DND-41 (cell line): ENCODE measurements at regions not wholly inside any gene's neighbourhood (a gene's known extent, or its start where the extent isn't known, plus 50 kb on each side); places are given as distances from the start of the nearest gene placed in this dataset.

Experiments
- ATAC-seq: fragments of 200-7000 bp; cut with Tn5 transposase; 3 replicates; pipeline ENCODE4 v1.9.1; 2021; ENCODE audit warnings: low read depth; ENCODE audit not compliant: insufficient read depth
- DNase-seq: peaks from one replicate; pipeline ENCODE4 v3.0.0-alpha.2; 2020
- H2AFZ ChIP-seq: 2 replicates; pipeline ENCODE4 v1.6.0; 2012; ENCODE audit warnings: low read depth, low read length
- H3K27ac ChIP-seq: 2 replicates; pipeline ENCODE4 v1.5.1; 2012; ENCODE audit warnings: low read length, inconsistent platforms
- H3K27me3 ChIP-seq: fragments of 200-600 bp; sonication (generic); 2 replicates; pipeline ENCODE4 v1.6.0; 2012; ENCODE audit warnings: low read length, mild to moderate bottlenecking, inconsistent platforms; ENCODE audit not compliant: insufficient read depth, poor library complexity
- H3K36me3 ChIP-seq: 2 replicates; pipeline ENCODE4 v1.5.1; 2012; ENCODE audit warnings: low read length, inconsistent platforms; ENCODE audit not compliant: insufficient read depth
- H3K4me1 ChIP-seq: 2 replicates; pipeline ENCODE4 v1.5.1; 2012; ENCODE audit warnings: mild to moderate bottlenecking, low read length; ENCODE audit not compliant: insufficient read depth
- H3K4me2 ChIP-seq: 2 replicates; pipeline ENCODE4 v1.6.0; 2012; ENCODE audit warnings: mild to moderate bottlenecking, moderate library complexity, low read length, inconsistent platforms; ENCODE audit not compliant: insufficient read depth
- H3K4me3 ChIP-seq, 2 experiments: fragments of 200-600 bp in 1 of 2; shearing (Covaris generic) in 1 of 2; 2 replicates each; pipeline ENCODE4 v1.5.1; 2012 to 2016; ENCODE audit warnings: inconsistent platforms in 2 of 2, low read length in 2 of 2, mild to moderate bottlenecking in 2 of 2, low read depth in 1 of 2, moderate library complexity in 1 of 2
- H3K79me2 ChIP-seq: 2 replicates; pipeline ENCODE4 v1.6.0; 2012; ENCODE audit warnings: low read length, inconsistent platforms; ENCODE audit not compliant: insufficient read depth
- H3K9ac ChIP-seq: 2 replicates; pipeline ENCODE4 v1.6.0; 2012; ENCODE audit warnings: low read depth, mild to moderate bottlenecking, inconsistent platforms, low read length, moderate library complexity
- H3K9me3 ChIP-seq: 2 replicates; pipeline ENCODE4 v1.5.1; 2012; ENCODE audit warnings: low read length, moderate library complexity, mild to moderate bottlenecking, inconsistent platforms; ENCODE audit not compliant: insufficient read depth, severe bottlenecking
- H4K20me1 ChIP-seq: 2 replicates; pipeline ENCODE4 v1.6.0; 2012; ENCODE audit warnings: low read length; ENCODE audit not compliant: insufficient read depth
- EZH2 ChIP-seq: IDR thresholded peaks from 3 replicates; pipeline ENCODE4 v1.6.1; 2012; ENCODE audit warnings: borderline replicate concordance, low read depth, mild to moderate bottlenecking, moderate library complexity, low read length, inconsistent platforms; ENCODE audit not compliant: severe bottlenecking
- TF ChIP-seq, protein P1 (sequence below): IDR thresholded peaks from 2 replicates; pipeline ENCODE4 v1.5.1; 2012; ENCODE audit warnings: borderline replicate concordance, low read length, moderate library complexity, mild to moderate bottlenecking; ENCODE audit not compliant: poor library complexity, severe bottlenecking; ENCODE audit errors: extremely low read depth

DNA sequence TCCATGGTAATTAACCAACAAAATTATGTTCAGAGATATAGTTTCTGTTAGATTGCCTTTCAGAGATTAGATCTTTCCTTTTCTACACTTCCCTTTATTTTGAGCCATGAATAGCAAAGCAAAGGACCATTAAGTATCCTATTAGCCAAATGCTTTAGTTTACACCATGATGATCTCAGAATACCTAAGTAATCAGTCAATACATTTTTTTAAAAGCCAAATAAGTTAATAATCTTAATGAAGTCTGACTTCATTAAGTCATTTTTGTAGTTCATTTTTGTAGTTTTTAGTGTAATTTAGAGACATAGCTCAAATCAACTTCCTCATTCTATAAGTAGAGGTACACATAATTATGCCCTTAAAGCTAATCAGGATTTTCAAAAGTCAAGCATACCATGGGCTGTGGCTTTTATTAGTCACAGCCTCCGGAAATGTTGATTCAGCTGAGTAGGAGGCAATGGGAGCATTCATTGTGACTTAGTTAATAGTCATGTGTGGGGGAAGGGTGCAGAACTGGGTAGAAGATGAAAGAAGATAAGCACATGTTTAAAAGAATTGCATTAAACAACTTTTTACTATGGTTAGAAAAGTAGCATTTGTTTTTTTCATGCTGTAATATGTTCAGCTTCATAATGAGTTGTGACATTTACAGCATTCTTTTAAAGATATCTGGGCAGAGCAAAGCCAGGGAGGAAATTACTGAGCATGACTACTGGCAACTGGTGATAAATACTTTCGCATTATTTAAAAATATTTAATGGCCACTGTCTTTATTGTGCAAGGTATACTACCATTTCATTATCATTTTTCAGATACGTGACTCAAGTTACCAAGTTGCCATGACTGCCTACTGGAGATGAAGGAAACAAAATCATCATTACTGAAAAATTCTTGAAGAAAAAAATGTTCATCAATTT is 57.3 kb upstream of the CCDC71L start:
- H3K9ac ChIP-seq, result no peak overlapping the region
- peaks cover 14% of the 10 kb centered on the region for H3K4me1 ChIP-seq
- H3K79me2 ChIP-seq, result no peaks in the 10 kb centered on the region
- no peak overlapping the region for H3K27ac ChIP-seq
- DNase-seq (peak; percentile 56), ATAC-seq (peak; percentile 99)
- H3K36me3 ChIP-seq, result no peaks in the 10 kb centered on the region
- H3K9me3 ChIP-seq, result no peaks in the 10 kb centered on the region
- no peaks in the 10 kb centered on the region for H3K27me3 ChIP-seq
- H4K20me1 ChIP-seq, result no peaks in the 10 kb centered on the region
- no peak overlapping the region for H3K4me3 ChIP-seq
- TF ChIP-seq, protein P1, sequence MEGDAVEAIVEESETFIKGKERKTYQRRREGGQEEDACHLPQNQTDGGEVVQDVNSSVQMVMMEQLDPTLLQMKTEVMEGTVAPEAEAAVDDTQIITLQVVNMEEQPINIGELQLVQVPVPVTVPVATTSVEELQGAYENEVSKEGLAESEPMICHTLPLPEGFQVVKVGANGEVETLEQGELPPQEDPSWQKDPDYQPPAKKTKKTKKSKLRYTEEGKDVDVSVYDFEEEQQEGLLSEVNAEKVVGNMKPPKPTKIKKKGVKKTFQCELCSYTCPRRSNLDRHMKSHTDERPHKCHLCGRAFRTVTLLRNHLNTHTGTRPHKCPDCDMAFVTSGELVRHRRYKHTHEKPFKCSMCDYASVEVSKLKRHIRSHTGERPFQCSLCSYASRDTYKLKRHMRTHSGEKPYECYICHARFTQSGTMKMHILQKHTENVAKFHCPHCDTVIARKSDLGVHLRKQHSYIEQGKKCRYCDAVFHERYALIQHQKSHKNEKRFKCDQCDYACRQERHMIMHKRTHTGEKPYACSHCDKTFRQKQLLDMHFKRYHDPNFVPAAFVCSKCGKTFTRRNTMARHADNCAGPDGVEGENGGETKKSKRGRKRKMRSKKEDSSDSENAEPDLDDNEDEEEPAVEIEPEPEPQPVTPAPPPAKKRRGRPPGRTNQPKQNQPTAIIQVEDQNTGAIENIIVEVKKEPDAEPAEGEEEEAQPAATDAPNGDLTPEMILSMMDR, result no peak
- no peak for TF ChIP-seq EZH2
- no peak overlapping the region for H3K4me2 ChIP-seq
- H2AFZ ChIP-seq, result no peak overlapping the region

DNA sequence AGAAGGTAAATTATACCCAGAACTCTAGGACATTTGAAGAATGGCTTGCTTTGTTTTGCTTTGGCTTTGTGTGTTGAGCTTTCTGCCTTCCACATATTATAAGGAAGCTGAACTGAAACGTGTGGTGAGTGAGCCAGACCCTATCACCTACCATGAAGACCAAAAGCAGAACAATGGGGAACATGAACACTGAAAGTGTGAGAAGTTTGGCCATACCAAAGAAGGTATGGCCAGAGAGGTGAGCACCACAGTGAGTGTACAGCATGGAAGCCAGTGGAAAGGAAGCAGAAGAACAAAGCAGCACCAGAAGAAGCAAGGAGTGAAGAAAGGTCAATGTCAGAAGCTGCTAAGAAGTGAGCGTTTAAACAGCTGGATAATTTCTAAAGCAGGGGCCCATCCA is 59.7 kb upstream of the CCDC71L start:
- no peak overlapping the region for H3K27ac ChIP-seq
- no peaks in the 10 kb centered on the region for H3K27me3 ChIP-seq
- no peak overlapping the region for H2AFZ ChIP-seq
- peaks cover 14% of the 10 kb centered on the region for H3K4me1 ChIP-seq
- no peak overlapping the region for H3K4me3 ChIP-seq
- H3K79me2 ChIP-seq, result no peaks in the 10 kb centered on the region
- H3K4me2 ChIP-seq, result no peak overlapping the region
- DNase-seq (no peak), ATAC-seq (no peak)
- no peak overlapping the region for H3K9ac ChIP-seq
- no peaks in the 10 kb centered on the region for H3K9me3 ChIP-seq
- H3K36me3 ChIP-seq, result no peaks in the 10 kb centered on the region
- TF ChIP-seq, protein P1, result no peak
- TF ChIP-seq EZH2, result no peak
- no peaks in the 10 kb centered on the region for H4K20me1 ChIP-seq

DNA sequence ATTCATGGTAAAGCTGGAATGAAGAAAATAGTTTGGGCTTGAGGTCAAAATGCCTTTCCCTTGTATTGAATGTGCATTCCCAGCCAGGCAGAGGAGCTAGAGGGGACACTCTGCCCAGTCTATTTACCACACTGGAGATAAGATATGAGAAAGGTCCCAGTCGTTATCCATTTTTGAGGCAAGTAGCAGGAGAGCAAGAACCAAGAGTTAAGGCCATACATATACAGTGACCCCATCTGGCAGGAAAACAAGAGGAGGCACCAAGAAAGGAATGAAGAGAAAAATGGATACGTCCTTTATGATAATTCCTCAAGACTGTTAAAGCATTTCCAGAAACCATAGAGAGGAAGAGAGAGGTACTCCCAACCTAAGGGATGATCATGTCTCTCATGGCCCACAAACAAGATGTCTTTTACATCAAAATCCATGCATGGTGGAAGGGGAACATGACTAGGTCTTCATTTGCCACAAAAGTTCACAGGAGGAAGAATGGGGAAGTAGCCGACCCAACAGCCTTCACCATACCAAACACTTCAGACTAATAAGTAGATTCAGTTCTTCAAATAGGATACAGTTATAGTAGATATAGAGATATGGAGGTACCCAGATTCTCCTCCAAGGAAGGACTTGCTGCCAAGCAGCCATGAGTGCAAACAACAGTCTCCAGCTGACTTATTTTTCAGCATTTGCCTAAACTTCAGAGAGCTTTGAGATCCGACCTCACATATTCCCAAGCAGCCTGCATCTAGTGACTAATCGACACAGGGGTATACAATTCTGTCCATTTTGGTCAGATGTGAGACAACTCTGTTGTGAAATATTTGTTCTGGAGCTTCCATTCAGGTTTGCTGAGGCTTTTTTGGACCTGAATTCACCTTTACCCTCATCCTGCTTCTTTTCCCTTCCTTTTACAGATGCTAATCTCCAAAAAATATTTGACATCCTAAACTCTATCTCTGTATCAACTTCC is 61.1 kb upstream of the CCDC71L start:
- H3K27me3 ChIP-seq, result no peaks in the 10 kb centered on the region
- H3K27ac ChIP-seq, result no peak overlapping the region
- peaks cover 14% of the 10 kb centered on the region for H3K4me1 ChIP-seq
- no peaks in the 10 kb centered on the region for H4K20me1 ChIP-seq
- no peak overlapping the region for H3K4me3 ChIP-seq
- no peaks in the 10 kb centered on the region for H3K36me3 ChIP-seq
- ATAC-seq (no peak), DNase-seq (no peak)
- no peak overlapping the region for H3K4me2 ChIP-seq
- TF ChIP-seq EZH2, result no peak
- no peaks in the 10 kb centered on the region for H3K9me3 ChIP-seq
- H3K9ac ChIP-seq, result no peak overlapping the region
- no peaks in the 10 kb centered on the region for H3K79me2 ChIP-seq
- H2AFZ ChIP-seq, result no peak overlapping the region
